OCI-LY3 (cell line): ENCODE measurements at regions not wholly inside any gene's neighbourhood (a gene's known extent, or its start where the extent isn't known, plus 50 kb on each side); places are given as distances from the start of the nearest gene placed in this dataset.

ENCODE experiments used
- EZH2phosphoT487 ChIP-seq: fragments of 200-600 bp; shearing (Covaris generic); IDR thresholded peaks from 2 replicates; pipeline ENCODE4 v1.6.1; 2018; ENCODE audit warnings: antibody characterized with exemption, mixed run types, low read depth
- TF ChIP-seq, protein P1 (sequence below): fragments of 200-600, 300-600 bp; sonication (generic); IDR thresholded peaks from 2 replicates; pipeline ENCODE4 v1.5.1; 2014; ENCODE audit warnings: antibody characterized with exemption, low read length, low read depth

DNA sequence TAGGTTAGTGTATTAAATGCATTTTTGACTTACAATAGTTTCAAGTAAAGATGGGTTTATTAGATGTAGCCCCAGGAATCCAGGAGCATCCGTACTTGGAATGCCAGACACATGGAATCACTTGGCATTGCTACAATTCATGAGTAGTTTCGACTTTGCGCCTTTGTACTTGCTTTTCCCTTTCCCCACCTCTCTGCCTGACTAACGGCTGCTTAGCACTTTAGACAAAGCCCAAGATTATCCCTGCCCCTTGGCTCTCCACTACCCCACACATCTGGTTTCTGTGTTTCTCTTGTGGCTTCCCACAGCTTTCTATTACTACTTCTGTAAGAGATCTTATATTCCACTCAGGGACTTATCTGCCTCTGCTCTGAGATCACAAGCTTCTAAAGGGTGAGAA is 397.7 kb upstream of the POU3F1 start:
- TF ChIP-seq, protein P1, sequence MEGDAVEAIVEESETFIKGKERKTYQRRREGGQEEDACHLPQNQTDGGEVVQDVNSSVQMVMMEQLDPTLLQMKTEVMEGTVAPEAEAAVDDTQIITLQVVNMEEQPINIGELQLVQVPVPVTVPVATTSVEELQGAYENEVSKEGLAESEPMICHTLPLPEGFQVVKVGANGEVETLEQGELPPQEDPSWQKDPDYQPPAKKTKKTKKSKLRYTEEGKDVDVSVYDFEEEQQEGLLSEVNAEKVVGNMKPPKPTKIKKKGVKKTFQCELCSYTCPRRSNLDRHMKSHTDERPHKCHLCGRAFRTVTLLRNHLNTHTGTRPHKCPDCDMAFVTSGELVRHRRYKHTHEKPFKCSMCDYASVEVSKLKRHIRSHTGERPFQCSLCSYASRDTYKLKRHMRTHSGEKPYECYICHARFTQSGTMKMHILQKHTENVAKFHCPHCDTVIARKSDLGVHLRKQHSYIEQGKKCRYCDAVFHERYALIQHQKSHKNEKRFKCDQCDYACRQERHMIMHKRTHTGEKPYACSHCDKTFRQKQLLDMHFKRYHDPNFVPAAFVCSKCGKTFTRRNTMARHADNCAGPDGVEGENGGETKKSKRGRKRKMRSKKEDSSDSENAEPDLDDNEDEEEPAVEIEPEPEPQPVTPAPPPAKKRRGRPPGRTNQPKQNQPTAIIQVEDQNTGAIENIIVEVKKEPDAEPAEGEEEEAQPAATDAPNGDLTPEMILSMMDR = no peak
- TF ChIP-seq EZH2phosphoT487 = no peak
